Fibroblast of skin of back (primary cell): ENCODE measurements at regions not wholly inside any gene's neighbourhood (a gene's known extent, or its start where the extent isn't known, plus 50 kb on each side); places are given as distances from the start of the nearest gene placed in this dataset.

Experiments
- DNase-seq: peaks from one replicate; pipeline ENCODE4 v3.0.0-alpha.2; 2013

DNA sequence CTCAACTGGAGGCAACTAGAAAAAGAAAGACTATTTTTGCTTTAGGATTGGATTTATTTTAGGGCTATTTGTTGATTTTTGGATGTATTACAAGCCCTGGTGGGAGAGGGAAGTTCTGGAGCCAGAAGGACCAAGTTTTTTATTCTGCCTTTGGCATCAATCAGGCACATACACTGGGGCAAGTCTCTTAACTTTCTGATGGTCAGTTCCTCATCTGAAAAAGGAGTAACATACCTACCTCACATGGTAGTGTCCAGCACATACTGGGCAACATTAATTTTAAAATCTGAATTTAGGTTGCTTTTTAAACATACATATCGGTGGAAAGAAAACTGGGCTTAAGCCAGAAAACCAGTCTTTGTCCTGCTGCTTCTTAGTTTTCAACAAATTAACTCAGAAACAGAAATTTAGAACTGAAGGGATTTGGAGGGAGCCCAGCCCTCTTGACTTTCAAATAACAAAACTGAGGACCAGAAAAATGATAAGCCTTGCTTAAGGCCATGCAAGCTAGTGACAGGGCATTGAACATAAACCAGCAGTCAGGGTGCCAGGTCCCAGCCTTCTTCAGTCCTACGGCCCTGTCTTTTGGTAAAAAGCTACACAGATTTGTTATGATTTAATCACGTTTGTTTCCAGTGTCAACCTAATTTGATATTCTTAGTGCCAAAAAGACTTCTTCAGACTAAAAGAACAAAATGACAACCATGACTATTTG lies 90.2 kb upstream of the SLC38A2 start:
- DNase-seq, result no peak

DNA sequence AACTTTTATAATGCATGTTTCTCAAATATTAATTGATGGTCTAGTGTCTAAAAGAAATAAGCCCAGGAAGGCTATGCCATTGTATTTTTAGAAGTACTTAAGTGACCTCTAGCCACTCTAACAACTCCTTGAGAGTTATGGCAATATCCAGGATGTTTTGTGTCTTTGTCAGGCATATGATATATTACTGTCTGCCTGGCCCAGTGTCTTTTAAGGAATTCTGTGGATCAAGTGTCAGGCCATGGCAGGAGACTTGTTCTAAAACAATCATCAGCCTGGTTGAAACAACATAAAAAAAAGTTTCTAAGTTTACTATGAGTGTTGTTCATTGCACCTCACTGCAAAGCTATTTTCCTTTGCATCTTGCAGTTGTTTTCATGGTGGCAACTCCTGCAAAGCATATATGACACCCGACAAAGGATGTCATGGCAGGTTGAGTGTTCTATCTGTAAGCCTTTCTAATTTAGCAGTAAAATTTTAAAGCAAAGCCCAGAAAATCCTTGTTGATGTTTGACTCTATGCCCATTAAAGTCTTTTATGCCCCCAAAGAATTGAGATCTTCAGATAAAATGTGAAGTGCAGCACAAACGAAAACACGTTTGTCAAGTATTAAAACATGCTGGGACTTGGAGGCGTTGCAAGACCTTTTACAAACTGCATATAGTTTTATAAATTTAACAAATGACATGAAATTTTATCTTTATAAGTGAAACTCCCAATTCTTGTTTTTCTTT lies 89.5 kb upstream of the SLC38A2 start:
- peak; percentile 49 for DNase-seq

DNA sequence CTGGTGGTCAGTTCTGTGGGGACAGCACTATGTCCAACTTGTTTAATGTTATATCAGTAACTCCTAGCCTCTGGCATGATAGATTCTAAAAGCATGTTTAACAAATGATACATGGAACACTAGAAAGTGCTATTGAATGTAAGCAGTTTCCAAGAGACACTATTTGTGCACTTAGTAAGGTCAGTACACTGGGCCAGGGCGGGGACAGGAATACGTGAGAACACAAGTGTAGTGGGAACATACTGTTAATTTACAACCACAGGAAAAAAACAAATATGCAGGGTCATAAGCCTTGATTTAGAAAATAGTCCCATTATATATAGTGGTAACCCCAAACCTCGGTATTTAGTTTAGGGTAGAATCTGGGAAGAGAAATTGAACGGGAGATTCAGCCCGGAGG lies 88.9 kb upstream of the SLC38A2 start:
- DNase-seq, result no peak

DNA sequence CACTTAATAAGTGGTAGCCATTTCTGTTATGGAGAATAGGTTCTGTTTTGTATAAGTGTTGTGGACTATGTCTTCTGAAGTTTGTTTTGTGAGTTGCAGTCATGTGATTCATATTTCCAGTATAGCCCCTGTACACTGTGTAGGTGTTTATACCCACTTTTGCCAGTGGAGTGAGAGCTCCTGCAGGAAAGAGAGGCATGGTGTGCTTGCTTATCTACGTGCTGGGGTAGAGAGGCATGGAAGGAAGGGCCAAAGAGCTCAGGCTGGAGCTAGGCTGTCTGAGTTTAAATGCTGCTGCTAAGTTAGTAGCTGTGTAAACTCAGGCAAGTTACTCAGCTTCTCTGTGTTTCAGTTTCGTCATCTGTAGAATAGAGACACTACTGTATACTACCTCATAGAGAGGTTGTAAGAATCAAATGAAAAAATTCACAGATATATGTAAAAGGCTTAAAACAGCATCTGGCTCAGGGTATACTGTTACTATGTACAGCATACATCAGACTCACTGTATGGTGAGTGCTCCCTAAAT lies 88.2 kb upstream of the SLC38A2 start:
- no peak for DNase-seq

DNA sequence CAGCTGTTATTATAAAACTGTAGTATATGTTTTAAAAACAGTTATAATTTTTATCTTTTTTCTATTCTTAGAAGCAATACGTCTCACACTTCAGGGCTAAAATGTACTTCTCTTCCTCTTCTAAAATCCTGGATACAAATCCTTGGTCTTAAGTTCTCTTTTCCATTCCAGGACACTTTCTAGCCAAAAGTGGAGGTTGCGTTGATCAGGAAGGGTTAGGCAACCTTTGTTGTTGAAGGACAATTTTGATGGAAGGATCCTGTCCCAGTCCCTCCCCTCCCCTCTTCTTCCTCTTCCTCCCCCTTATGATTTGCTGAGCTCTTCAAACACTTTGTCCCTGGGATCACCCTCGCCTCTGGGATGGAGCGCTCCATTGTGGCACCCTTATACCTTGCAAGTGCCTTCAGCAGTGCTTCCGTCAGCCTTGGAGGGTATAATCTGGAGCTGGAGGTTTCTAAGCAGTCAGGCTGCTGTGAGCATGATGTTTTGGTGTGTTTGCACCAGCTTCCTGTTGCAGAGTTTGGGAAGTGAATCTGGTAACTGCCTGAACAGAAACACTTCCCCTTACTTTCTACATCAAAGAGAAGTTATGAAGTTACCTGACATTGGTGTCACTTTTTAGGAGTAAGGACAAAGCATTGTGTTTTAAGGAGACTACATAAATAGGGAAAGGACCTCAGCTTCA lies 87.4 kb upstream of the SLC38A2 start:
- DNase-seq, result no peak

DNA sequence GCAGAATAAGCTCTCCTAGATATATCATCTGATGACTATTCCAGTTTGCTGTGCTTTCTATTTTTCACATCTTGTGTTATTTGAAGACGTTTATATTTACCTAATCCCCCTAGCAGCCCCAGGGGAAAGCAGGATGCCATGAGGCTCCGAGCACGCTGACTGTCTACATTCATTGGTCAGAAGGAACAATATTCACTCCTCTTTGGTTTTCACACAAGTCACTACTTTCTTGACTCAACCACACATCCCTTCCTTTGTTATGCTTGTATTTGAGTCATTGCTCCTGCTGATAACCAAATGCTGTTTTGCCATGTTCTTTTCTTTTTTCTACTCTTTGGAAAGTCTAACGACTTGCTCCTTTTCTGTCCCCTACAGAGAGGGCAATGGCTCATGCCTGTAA lies 86.5 kb upstream of the SLC38A2 start:
- peak; percentile 97 for DNase-seq

DNA sequence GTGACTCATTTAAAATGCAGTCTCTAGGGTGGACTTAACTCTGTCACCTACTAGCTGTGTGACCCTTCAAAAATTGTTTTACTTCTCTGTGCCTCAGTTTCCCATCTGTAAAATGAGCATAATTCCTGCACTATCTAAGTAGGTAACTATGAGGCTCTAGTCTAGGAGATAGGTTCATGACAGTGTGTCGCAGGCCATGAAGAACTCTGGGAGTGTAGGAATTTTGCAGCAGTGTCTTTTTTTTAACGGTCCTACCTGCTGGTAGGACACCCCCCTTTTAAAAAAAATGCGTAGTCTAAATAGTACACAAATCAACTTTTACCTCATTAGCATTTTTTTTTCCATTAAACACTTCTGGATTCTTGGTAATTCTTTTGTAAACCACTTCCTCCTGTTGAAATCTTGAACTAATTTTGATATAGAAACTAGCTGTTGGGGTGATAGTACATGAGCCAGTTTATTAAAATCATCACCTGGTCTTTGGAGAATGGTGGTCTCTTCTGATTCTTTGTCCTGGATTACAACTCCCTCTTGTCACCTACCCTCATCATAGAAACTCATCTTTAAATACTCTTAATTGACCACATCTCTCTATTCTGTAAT lies 86.0 kb upstream of the SLC38A2 start:
- no peak for DNase-seq

DNA sequence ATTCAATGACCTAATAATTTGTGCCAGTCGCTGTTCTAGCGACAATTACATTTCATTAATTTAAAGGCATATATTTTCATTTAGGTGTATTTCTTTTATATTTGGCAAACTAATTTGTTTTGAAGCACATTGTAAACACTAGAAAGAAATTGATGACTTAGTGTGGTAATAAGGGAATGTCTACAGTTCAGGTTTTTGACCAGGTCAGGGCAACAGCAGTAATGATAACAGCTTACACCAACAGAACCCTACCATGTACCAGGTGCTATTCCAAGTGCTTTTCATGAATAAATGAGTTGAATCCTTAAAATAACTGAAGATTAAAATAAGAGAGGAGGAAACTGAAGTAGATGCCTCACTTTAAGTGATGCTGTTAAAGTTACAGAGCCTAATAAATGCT lies 85.4 kb upstream of the SLC38A2 start:
- DNase-seq, result no peak

DNA sequence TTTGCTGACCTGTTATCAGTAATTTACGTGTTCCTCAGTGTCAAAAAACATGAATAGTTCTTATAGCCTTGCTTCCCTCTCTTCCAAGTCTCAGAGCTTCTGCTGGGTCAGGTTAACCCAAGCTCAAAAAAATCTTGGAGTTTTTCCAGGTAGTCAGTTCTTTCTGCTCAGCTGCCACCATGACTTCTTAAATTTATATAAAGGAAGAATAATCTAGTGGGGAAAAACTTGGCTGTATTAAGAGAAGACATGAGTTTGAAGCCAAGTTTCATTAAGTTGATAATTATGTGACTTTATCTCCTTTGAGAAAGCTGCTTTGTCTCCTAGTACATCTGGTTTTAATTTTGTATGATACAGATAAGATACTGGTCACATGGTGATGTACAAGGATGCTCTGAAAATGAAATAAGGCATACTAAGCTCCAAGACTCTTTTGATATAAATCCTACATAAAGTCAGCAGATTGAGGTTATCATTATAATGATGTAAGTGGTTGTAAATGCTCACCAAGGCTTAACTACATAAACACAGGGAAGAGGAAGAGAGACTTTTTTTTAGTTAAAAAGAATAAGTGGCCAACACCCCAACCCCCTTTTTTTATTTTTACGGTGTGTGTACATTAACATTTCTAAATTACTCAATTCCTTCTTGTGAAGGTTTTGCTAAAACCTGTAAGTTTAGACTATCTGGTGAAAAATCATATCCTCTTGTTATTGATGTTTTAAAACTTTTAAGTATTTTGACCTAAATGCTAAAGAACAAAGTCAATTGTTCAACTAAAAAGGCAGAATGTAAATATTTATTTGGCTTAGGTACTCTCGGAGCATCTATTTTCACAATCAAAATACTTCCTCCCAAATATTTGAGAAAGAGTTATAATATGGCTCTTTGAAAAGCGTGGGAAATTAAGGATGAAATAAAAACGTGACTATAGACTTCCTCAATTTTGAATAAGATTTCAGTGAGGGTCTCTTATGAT lies 84.1 kb upstream of the SLC38A2 start:
- no peak for DNase-seq

DNA sequence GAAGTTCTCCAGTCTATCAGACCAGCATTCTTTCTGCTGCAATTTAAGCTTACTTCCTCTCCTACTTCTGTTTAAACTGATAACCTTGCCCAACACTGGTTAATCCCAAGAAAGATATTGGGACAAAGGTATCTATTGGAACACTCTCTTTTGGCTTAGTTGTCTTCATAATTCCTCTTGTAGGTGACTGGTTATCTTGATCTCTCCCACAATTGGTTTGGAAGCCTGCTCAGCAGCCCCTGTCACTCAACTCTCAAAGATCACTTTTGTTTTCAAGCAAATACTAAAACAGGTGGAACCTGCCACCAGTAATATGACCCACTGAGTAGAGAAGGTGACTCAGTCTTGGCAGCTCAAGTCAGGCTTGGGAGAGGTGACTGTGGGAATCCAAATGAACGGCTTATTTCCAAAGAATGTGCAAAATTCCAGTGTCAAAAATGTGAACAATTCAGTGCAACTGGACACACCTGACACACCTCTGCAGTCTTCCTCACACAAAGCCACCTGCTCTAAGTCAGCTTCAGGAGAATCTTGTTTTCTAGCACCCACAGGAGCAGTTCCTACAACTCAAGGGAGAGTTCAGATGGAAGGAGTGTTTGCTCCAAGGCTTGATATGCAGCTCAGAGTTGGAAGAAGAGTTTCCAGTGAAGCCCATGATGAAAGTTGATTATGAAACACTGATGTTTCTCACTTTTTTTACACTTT lies 83.2 kb upstream of the SLC38A2 start:
- no peak for DNase-seq

DNA sequence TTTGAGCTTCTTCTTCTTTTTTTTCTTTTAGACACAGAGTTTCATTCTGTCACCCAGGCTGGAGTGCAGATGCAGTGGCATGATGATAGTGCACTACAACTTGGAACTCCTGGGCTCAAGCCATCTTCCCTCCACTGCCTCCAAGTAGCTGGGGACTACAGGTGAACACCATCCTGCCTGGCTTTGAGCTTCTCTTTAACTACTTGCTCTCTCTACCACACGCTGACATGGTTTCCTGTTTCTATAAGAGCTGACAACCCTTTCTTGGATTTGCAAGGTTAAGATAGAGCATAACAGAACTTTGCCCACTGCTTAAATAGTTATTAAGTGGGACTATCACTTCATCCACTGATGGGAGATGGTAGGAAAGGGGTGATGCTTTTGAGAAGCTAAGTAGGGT lies 82.4 kb upstream of the SLC38A2 start:
- DNase-seq, result no peak

DNA sequence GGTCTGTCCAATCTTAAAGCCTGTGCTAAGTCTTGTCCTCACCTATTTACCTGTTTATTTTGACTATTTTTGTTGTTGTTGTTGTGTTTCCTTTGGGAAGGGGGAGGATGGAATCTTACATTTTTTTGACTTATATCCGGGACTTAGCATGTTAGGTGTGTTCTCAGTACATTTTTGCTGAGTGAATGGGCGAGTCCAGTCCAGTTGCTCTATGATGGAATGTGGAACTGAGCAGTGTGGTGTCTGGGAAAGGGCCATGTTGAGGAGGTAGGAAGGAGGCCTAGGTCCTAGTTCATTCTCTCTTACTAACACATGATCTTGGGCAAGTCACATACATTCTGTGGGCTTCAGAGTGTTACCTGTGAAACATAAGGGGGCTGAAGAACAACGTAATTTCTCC lies 80.9 kb upstream of the SLC38A2 start:
- no peak for DNase-seq

DNA sequence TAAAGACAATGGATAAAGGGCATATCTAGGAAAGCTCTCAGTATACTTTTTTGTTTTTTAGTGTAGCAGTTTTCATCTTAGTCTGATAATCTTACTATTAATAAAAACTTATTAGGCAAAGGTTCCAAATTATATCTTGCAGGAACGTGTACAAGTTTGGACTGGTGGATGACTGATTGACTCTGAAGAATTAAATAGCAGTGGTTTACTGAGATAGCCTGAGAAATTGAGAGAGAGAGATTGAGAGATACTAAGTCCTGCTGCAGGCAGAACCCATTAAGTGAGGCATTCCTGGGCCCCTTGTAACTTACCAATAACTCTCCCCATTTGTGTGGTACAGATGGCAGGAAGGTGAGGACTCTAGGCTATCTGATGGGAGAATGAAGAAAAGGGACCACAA lies 80.2 kb upstream of the SLC38A2 start:
- DNase-seq, result no peak

DNA sequence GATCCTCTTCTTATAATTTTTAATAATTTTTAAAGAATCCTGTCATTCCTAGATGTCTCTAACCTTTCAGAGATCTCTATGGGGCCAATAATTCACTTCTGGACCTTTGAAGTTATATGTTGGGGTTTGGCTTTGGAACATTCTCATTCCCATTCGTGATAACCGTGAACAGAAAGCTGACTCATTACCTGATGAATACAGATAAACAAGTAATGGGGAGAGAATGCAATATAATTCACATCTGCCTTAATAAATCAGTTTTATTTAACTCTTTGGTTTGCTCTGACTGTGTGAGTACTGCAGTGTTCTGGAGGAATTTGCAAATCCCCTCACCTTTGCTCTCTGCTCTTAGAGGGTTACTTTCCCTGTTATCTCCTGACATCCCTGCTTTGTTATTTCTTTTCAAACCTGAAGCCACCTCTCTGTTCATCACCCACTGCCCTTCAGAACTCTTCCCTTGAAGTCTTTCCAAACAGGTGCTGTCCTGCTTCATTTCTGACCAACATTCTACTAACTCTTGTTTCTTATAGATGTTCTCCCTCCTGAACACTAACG lies 79.6 kb upstream of the SLC38A2 start:
- DNase-seq, result no peak

DNA sequence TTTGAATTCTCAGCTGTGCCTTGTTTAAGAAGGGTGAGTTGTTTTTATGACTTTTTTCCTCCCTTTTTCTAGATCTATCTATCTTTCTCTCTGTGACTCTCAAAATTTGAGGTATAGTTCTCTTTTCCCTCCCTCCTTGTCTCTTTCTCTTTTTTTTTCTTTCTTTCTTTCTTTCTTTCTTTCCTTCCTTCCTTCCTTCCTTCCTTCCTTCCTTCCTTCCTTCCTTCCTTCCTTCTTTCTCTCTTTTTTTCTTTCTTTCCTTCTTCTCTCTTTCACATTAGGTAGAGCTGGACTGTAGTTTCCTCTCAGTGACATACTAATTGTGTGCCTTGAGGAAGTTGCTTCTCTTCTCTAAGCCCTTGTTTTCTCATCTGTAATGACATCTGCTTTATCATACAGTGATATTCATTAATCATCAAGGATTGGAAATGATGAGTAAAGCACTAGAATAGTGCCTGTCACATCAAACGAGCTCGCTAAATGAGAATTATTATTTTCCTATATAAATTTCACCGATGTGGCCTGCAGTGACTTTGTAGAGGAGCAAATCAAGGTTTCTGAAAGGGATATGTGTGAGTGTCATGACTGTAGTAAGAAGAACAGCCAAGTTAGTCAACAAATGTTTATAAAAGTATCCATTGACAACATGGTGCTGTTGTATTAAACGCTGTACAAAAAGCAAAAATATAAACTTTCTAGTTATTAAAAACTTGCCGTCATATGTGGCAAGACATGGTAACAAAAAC lies 78.9 kb upstream of the SLC38A2 start:
- DNase-seq, result no peak

DNA sequence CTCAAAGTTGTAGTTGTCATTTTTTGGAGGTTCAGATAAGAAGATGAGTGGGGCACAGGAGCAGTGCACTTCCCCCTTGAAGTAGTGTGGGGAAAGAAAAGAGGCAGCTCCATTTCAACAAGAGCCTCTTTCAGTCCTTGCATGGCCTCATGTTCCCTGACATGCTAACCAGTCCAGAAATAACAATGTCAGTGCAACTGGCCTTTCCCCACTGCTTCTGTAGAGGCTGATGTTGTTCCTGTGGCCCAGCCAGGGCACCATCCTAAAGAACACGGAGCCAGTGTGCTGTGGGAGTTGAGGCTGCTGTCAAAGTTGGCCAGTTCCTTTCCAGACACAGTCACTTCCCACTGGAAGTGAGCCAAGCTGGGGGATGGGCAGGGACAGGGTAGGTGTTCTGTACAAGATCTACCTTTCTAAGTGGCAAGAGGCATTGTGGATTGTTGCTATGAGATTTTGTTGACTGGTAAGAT lies 77.7 kb upstream of the SLC38A2 start:
- DNase-seq, result no peak

DNA sequence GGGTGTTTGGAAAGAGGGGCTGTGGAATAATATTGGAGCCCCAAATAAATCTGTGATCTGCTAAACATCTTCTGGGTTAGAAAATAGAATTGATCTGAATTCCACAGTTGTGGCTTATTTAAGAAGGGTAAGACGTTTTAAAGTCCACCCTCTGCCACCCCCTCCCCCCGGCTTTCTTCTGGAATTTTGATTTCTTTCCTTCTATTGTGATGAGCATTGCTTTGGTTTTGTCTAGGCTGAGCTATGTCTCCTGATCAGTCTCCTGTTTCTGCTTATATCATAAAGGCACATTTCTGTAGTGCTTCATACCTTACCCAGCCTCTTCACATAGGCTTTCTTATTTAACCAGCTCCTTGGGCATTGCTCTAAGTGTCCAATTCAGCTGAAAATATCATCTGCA lies 77.3 kb upstream of the SLC38A2 start:
- DNase-seq, result no peak

DNA sequence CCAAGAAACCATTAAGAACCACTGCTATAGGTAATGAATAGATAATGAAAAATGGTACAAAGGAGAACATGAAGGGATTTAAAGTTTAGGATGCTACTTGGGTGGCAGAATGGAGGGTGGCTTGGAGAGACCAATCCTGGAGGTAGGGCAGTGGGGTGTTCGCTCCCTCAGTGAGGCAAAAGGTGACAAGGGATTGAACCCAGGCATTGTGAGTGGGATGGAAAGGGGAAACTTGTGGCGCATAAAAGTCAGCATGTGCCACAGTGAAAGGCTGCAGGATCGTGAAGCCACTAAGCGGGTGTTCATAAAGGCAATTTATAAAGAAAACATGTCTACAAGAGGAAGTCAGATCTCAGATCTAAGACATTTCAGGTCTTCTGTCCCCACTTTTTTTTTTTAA lies 76.7 kb upstream of the SLC38A2 start:
- no peak for DNase-seq

DNA sequence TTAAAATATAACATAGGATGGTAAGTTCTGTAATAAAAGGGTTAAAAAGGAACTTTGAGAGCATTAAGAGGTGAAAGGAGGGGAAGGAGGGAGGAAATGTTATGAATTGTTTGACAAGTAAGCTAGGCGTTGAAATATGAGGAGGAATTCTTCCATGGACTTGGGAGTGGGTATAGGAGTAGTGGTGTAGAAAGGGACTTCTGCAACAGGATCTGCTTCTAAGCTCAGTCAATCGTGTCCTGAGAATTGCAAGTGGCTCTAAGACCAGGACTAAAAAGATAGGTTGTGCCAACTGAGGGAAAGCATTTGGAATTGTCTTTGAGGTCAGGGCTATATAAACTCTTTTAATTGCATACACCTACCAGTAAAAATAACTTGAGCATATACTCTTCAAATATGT lies 74.1 kb upstream of the SLC38A2 start:
- DNase-seq, result no peak
